ENCODE measurements at regions not wholly inside any gene's neighbourhood (a gene's known extent, or its start where the extent isn't known, plus 50 kb on each side); places are given as distances from the start of the nearest gene placed in this dataset.

DNA sequence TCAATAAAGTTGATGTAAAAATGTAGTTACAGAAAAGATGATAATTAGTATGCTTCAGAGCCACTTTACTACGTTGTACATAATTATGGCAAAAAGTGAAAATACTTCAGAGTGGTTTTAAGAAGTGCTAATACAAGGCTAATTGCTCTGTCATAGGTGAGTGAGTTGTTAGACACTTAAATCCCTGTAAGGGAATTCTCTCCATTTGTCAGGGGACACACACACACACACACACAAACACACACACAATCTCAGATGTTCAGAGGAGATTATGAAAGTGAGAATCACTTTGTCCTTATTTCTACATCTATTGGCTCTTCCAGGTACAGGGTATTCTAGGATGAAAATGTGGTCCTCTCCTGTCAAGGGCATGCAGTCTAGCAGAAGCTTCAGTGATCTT is 208.3 kb upstream of the PELI2 start:
- no peak overlapping the region for H2BK5ac ChIP-seq (ENCODE audit: low read depth, low read length, poor library complexity)
- H3K79me2 ChIP-seq (ENCODE audit: control insufficient read depth, insufficient read depth, low read length, poor library complexity): no peaks in the 10 kb centered on the region
- no peak overlapping the region for H2AK5ac ChIP-seq (ENCODE audit: low read length)
- no peaks in the 10 kb centered on the region for H3K27me3 ChIP-seq (ENCODE audit: insufficient read depth, low read length)
- H3K18ac ChIP-seq (ENCODE audit: low read length): no peak overlapping the region
- H2AFZ ChIP-seq (ENCODE audit: insufficient read depth, low read length, poor library complexity): no peak overlapping the region
- no peak overlapping the region for H3K27ac ChIP-seq (ENCODE audit: low read depth, low read length)
- no peak overlapping the region for H3K4me2 ChIP-seq (ENCODE audit: low read length)
- no peak overlapping the region for H3K23ac ChIP-seq (ENCODE audit: low read length)
- no peak overlapping the region for H3K9ac ChIP-seq (ENCODE audit: low read length)
- no peak for DNase-seq
- no peaks in the 10 kb centered on the region for H3K36me3 ChIP-seq (ENCODE audit: control insufficient read depth in 1 of 2, insufficient read depth in 2 of 2, low read length in 2 of 2)
- H4K91ac ChIP-seq (ENCODE audit: low read depth, low read length): no peak overlapping the region
- no peak overlapping the region for H3K4ac ChIP-seq (ENCODE audit: low read depth, low read length)
- no peaks in the 10 kb centered on the region for H3K4me1 ChIP-seq (ENCODE audit: control insufficient read depth in 1 of 2, insufficient read depth in 2 of 2, low read length in 2 of 2)
- H3K4me3 ChIP-seq (ENCODE audit: low read depth, low read length): no peak overlapping the region
- WGBS (ENCODE audit: extremely low coverage, insufficient coverage, insufficient read length): no CpG with 5 or more reads among the region's 1 CpG
- H4K12ac ChIP-seq (ENCODE audit: low read depth, low read length): no peak overlapping the region
- no peak overlapping the region for H2BK120ac ChIP-seq (ENCODE audit: insufficient read depth, low read length, poor library complexity)
- no peaks in the 10 kb centered on the region for H3K79me1 ChIP-seq (ENCODE audit: low read length)
- no peaks in the 10 kb centered on the region for H3K9me3 ChIP-seq (ENCODE audit: insufficient read depth, low read depth, low read length)
- H4K8ac ChIP-seq (ENCODE audit: low read depth, low read length): no peak overlapping the region
- H2BK12ac ChIP-seq (ENCODE audit: low read length): no peak overlapping the region
- H3K14ac ChIP-seq (ENCODE audit: low read length): no peak overlapping the region

DNA sequence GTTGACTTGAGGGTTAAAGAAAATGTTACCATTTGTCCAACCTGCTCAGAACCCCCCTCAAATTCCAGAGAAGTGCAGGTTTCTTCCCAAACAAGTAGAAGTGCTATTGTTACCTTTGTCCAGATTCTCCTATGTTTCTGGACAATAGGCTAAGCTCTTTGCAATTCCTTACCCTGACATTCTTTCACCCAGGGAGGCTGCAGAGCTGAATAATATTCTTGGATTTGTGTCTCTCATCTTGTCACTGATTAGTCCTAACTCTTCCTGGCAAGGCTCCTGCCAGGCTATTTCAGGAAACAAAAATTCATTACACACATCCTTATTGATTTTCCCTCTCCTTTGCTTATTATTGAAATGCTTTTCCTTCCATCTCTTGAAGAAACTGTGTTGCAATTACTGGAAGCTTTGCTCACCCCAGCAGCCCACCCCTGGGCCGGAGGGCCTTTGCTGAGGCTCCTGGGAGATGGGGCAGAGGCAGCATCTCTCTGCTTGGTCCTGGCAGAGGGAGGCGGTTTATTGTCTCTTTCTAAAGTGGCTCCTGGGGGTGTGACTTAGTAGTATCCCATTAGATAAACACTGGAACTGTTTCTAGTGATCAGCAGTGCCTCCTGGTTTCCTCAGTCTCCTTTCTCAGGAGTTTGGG is 207.5 kb upstream of the PELI2 start:
- no peak overlapping the region for H2BK120ac ChIP-seq (ENCODE audit: insufficient read depth, low read length, poor library complexity)
- WGBS (ENCODE audit: extremely low coverage, insufficient coverage, insufficient read length): no CpG with 5 or more reads among the region's 2 CpGs

DNA sequence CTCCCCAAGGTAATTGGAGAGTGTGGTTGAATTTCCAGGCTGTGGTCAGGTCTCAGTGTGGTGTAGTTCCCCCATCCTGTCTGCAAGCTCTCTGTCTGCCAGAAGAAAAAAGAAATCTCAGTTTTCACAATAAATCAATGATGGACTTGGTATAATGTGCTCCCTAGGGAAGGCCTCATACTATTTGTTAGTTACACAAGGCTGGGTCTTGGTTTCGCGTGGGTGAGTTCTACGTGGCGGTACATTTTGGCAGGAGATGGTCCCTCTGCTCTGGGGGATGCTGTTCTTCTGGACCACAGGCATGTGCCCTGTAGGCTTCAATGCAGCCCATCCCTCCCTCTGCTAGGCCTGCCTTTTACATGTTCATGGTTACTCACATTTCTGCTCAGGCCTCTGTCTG is 206.4 kb upstream of the PELI2 start:
- Histone ChIP-seq H2AK5ac (ENCODE audit: low read length) (no peak overlapping the region), H3K4me2 (ENCODE audit: low read length) (no peak overlapping the region), H3K79me1 (ENCODE audit: low read length) (no peaks in the 10 kb centered on the region), H3K27ac (ENCODE audit: low read depth, low read length) (no peak overlapping the region), H3K9ac (ENCODE audit: low read length) (no peak overlapping the region), H4K91ac (ENCODE audit: low read depth, low read length) (no peak overlapping the region), H2BK12ac (ENCODE audit: low read length) (no peak overlapping the region), H3K14ac (ENCODE audit: low read length) (no peak overlapping the region), H2AFZ (ENCODE audit: insufficient read depth, low read length, poor library complexity) (no peak overlapping the region), H3K36me3 (ENCODE audit: control insufficient read depth in 1 of 2, insufficient read depth in 2 of 2, low read length in 2 of 2) (no peaks in the 10 kb centered on the region), H2BK120ac (ENCODE audit: insufficient read depth, low read length, poor library complexity) (no peak overlapping the region), H3K9me3 (ENCODE audit: insufficient read depth, low read depth, low read length) (no peaks in the 10 kb centered on the region), H3K23ac (ENCODE audit: low read length) (no peak overlapping the region), H3K4ac (ENCODE audit: low read depth, low read length) (no peak overlapping the region), H3K4me1 (ENCODE audit: control insufficient read depth in 1 of 2, insufficient read depth in 2 of 2, low read length in 2 of 2) (no peaks in the 10 kb centered on the region), H4K8ac (ENCODE audit: low read depth, low read length) (no peak overlapping the region), H3K27me3 (ENCODE audit: insufficient read depth, low read length) (no peaks in the 10 kb centered on the region), H3K18ac (ENCODE audit: low read length) (no peak overlapping the region), H4K12ac (ENCODE audit: low read depth, low read length) (no peak overlapping the region), H3K4me3 (ENCODE audit: low read depth, low read length) (no peak overlapping the region), H3K79me2 (ENCODE audit: control insufficient read depth, insufficient read depth, low read length, poor library complexity) (no peaks in the 10 kb centered on the region), H2BK5ac (ENCODE audit: low read depth, low read length, poor library complexity) (no peak overlapping the region)
- WGBS (ENCODE audit: extremely low coverage, insufficient coverage, insufficient read length): no CpG with 5 or more reads among the region's 4 CpGs
- no peak for DNase-seq

More for the DNA sequence above, 207.5 kb upstream of the PELI2 start:
- H3K4me1 ChIP-seq (ENCODE audit: control insufficient read depth in 1 of 2, insufficient read depth in 2 of 2, low read length in 2 of 2): no peaks in the 10 kb centered on the region
- no peak overlapping the region for H3K4ac ChIP-seq (ENCODE audit: low read depth, low read length)
- H3K9me3 ChIP-seq (ENCODE audit: insufficient read depth, low read depth, low read length): no peaks in the 10 kb centered on the region
- H3K27ac ChIP-seq (ENCODE audit: low read depth, low read length): no peak overlapping the region
- H4K91ac ChIP-seq (ENCODE audit: low read depth, low read length): no peak overlapping the region
- H3K18ac ChIP-seq (ENCODE audit: low read length): no peak overlapping the region
- H2BK5ac ChIP-seq (ENCODE audit: low read depth, low read length, poor library complexity): no peak overlapping the region
- no peak overlapping the region for H3K4me3 ChIP-seq (ENCODE audit: low read depth, low read length)
- H3K14ac ChIP-seq (ENCODE audit: low read length): no peak overlapping the region
- no peak overlapping the region for H4K8ac ChIP-seq (ENCODE audit: low read depth, low read length)
- H2AFZ ChIP-seq (ENCODE audit: insufficient read depth, low read length, poor library complexity): no peak overlapping the region
- H3K9ac ChIP-seq (ENCODE audit: low read length): no peak overlapping the region
- no peak overlapping the region for H2AK5ac ChIP-seq (ENCODE audit: low read length)
- no peak overlapping the region for H4K12ac ChIP-seq (ENCODE audit: low read depth, low read length)
- no peak overlapping the region for H3K4me2 ChIP-seq (ENCODE audit: low read length)
- no peaks in the 10 kb centered on the region for H3K79me1 ChIP-seq (ENCODE audit: low read length)
- H3K27me3 ChIP-seq (ENCODE audit: insufficient read depth, low read length): no peaks in the 10 kb centered on the region
- no peak for DNase-seq
- H3K79me2 ChIP-seq (ENCODE audit: control insufficient read depth, insufficient read depth, low read length, poor library complexity): no peaks in the 10 kb centered on the region
- no peak overlapping the region for H3K23ac ChIP-seq (ENCODE audit: low read length)
- no peaks in the 10 kb centered on the region for H3K36me3 ChIP-seq (ENCODE audit: control insufficient read depth in 1 of 2, insufficient read depth in 2 of 2, low read length in 2 of 2)
- H2BK12ac ChIP-seq (ENCODE audit: low read length): no peak overlapping the region

DNA sequence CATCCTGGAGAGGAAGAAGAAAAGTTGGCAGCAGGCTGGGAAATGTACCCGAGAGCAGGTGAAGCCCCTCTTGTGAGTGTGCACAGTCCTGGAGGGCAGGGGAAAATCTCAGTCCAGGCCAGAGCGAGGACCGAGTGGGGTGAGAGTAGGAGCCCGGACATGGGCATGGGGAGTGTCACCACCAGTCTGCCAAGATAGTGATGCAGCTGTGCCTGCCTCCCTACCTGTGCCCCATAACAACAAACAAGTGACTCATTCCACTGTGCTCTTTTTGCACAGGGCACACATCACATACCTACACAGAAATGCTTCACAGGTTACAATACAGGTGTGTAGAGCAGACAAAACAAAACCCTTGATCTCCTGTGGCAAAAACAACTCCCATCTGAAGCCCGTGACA is 205.9 kb upstream of the PELI2 start:
- Histone ChIP-seq H3K4ac (ENCODE audit: low read depth, low read length) (no peak overlapping the region), H2AFZ (ENCODE audit: insufficient read depth, low read length, poor library complexity) (no peak overlapping the region), H3K4me1 (ENCODE audit: control insufficient read depth in 1 of 2, insufficient read depth in 2 of 2, low read length in 2 of 2) (no peaks in the 10 kb centered on the region), H4K8ac (ENCODE audit: low read depth, low read length) (no peak overlapping the region), H2BK12ac (ENCODE audit: low read length) (no peak overlapping the region), H2AK5ac (ENCODE audit: low read length) (no peak overlapping the region), H3K18ac (ENCODE audit: low read length) (no peak overlapping the region), H3K9me3 (ENCODE audit: insufficient read depth, low read depth, low read length) (no peaks in the 10 kb centered on the region), H3K4me2 (ENCODE audit: low read length) (no peak overlapping the region), H3K14ac (ENCODE audit: low read length) (no peak overlapping the region), H3K79me1 (ENCODE audit: low read length) (no peaks in the 10 kb centered on the region), H3K4me3 (ENCODE audit: low read depth, low read length) (no peak overlapping the region), H4K12ac (ENCODE audit: low read depth, low read length) (no peak overlapping the region), H3K27me3 (ENCODE audit: insufficient read depth, low read length) (no peaks in the 10 kb centered on the region), H3K79me2 (ENCODE audit: control insufficient read depth, insufficient read depth, low read length, poor library complexity) (no peaks in the 10 kb centered on the region), H3K27ac (ENCODE audit: low read depth, low read length) (no peak overlapping the region), H2BK5ac (ENCODE audit: low read depth, low read length, poor library complexity) (no peak overlapping the region), H3K36me3 (ENCODE audit: control insufficient read depth in 1 of 2, insufficient read depth in 2 of 2, low read length in 2 of 2) (no peaks in the 10 kb centered on the region), H3K23ac (ENCODE audit: low read length) (no peak overlapping the region), H2BK120ac (ENCODE audit: insufficient read depth, low read length, poor library complexity) (no peak overlapping the region), H4K91ac (ENCODE audit: low read depth, low read length) (no peak overlapping the region), H3K9ac (ENCODE audit: low read length) (no peak overlapping the region)
- no CpG with 5 or more reads among the region's 5 CpGs for WGBS (ENCODE audit: extremely low coverage, insufficient coverage, insufficient read length)
- no peak for DNase-seq

Data from trophoblast cell (in vitro differentiated cells and primary cell).